Coronary artery (tissue), 2 donors: ENCODE measurements at regions not wholly inside any gene's neighbourhood (a gene's known extent, or its start where the extent isn't known, plus 50 kb on each side); places are given as distances from the start of the nearest gene placed in this dataset.

ENCODE experiments used
- DNase-seq: peaks from one replicate; pipeline ENCODE4 v3.0.0-alpha.2; 2017; ENCODE audit warnings: low spot score
- H3K27ac ChIP-seq, 2 donors: fragments of 200-600 bp; sonication (generic); one replicate each; pipeline ENCODE4 v1.5.1; 2016 to 2019
- H3K4me3 ChIP-seq: fragments of 200-600 bp; sonication (generic); 2 replicates; pipeline ENCODE4 v1.5.1; 2016; ENCODE audit warnings: mild to moderate bottlenecking, moderate library complexity
- CTCF ChIP-seq: fragments of 200-600 bp; sonication (generic); IDR thresholded peaks from one replicate; pipeline ENCODE4 v1.5.1; 2019; ENCODE audit warnings: antibody characterized with exemption

- no peak for DNase-seq
Measured at GRCh38 chr3:148453781-148454191, 243.9 kb upstream of the AGTR1 start.

GRCh38 chr3:148455098-148455497, 242.6 kb upstream of the AGTR1 start:
- Histone ChIP-seq H3K27ac (no peak overlapping the region), H3K4me3 (no peak overlapping the region)
- no peak for DNase-seq
- TF ChIP-seq CTCF = no peak

More at GRCh38 chr3:148453781-148454191, 243.9 kb upstream of the AGTR1 start:
- no peak overlapping the region for H3K27ac ChIP-seq
- no peak for TF ChIP-seq CTCF
- no peak overlapping the region for H3K4me3 ChIP-seq

- Histone ChIP-seq H3K27ac (no peak overlapping the region), H3K4me3 (no peak overlapping the region)
- no peak for TF ChIP-seq CTCF
- DNase-seq = no peak
Measured at GRCh38 chr3:148457886-148458285, 239.8 kb upstream of the AGTR1 start.

- Histone ChIP-seq H3K4me3 (no peak overlapping the region), H3K27ac (no peak overlapping the region)
- no peak for TF ChIP-seq CTCF
- DNase-seq = no peak
Measured at GRCh38 chr3:148459931-148460513, 237.7 kb upstream of the AGTR1 start.

- DNase-seq = no peak
- TF ChIP-seq CTCF = no peak
- no peak overlapping the region for H3K27ac ChIP-seq
- H3K4me3 ChIP-seq = no peak overlapping the region
Measured at GRCh38 chr3:148460686-148461085, 237.0 kb upstream of the AGTR1 start.

GRCh38 chr3:148464246-148464645, 233.5 kb upstream of the AGTR1 start:
- no peak for TF ChIP-seq CTCF
- Histone ChIP-seq H3K27ac (no peak overlapping the region), H3K4me3 (no peak overlapping the region)
- no peak for DNase-seq

GRCh38 chr3:148466143-148466542, 231.6 kb upstream of the AGTR1 start:
- no peak for DNase-seq

More at GRCh38 chr3:148466143-148466542, 231.6 kb upstream of the AGTR1 start:
- TF ChIP-seq CTCF = no peak
- no peak overlapping the region for H3K27ac ChIP-seq
- no peak overlapping the region for H3K4me3 ChIP-seq
